ENCODE measurements at regions not wholly inside any gene's neighbourhood (a gene's known extent, or its start where the extent isn't known, plus 50 kb on each side); places are given as distances from the start of the nearest gene placed in this dataset.
A peak's percentile ranks its signal among the peaks of the same experiment; 100 is the strongest.
"Not testable (repeated sequence)": the region's sequence is repeated elsewhere in the genome, so short reads cannot be mapped to it uniquely, and the experiment has no call there.

- ATAC-seq (ENCODE audit: insufficient read depth, low read depth) (0 out of 3 replicates have a peak, but pooled peaks have one; percentile 2), DNase-seq (no peak)
- Histone ChIP-seq H3K27me3 (ENCODE audit: insufficient read depth, low read length, poor library complexity) (peaks cover 45% of the 10 kb centered on the region), H3K9ac (ENCODE audit: low read depth, low read length) (peak overlapping the region; percentile 45; the same call in 1 of the 2 replicates), H4K20me1 (ENCODE audit: insufficient read depth, low read length) (no peaks in the 10 kb centered on the region), H3K9me3 (ENCODE audit: insufficient read depth, low read length, severe bottlenecking) (no peaks in the 10 kb centered on the region), H3K36me3 (ENCODE audit: insufficient read depth, low read length) (no peaks in the 10 kb centered on the region), H3K4me1 (ENCODE audit: insufficient read depth, low read length) (peaks cover 21% of the 10 kb centered on the region), H2AFZ (ENCODE audit: low read depth, low read length) (peak overlapping the region; percentile 80), H3K27ac (ENCODE audit: low read length) (no peak overlapping the region), H3K4me3 (ENCODE audit: low read depth in 1 of 2, low read length in 2 of 2) (peak overlapping the region; percentile 12 to 64; a peak in 3 of 4 replicates), H3K4me2 (ENCODE audit: insufficient read depth, low read length) (peak overlapping the region; percentile 88), H3K79me2 (ENCODE audit: insufficient read depth, low read length) (no peaks in the 10 kb centered on the region)
- TF ChIP-seq EZH2 (IDR thresholded peaks at IDR 0.05; ENCODE audit: borderline replicate concordance, low read depth, low read length, severe bottlenecking) (no peak), CTCF (IDR thresholded peaks at IDR 0.05; ENCODE audit: borderline replicate concordance, extremely low read depth, low read length, poor library complexity, severe bottlenecking) (peak; percentile 77)
Measured at GRCh38 chr5:36743891-36744772, 132.4 kb upstream of the NIPBL start.

- Histone ChIP-seq H3K4me3 (ENCODE audit: low read depth in 1 of 2, low read length in 2 of 2) (peak overlapping the region; percentile 12 to 64; a peak in 3 of 4 replicates), H3K27ac (ENCODE audit: low read length) (0 out of 2 replicates have a peak overlapping the region, but pooled peaks have one; percentile 13), H3K9me3 (ENCODE audit: insufficient read depth, low read length, severe bottlenecking) (no peaks in the 10 kb centered on the region), H2AFZ (ENCODE audit: low read depth, low read length) (peak overlapping the region; percentile 80), H4K20me1 (ENCODE audit: insufficient read depth, low read length) (no peaks in the 10 kb centered on the region), H3K4me1 (ENCODE audit: insufficient read depth, low read length) (peaks cover 21% of the 10 kb centered on the region), H3K27me3 (ENCODE audit: insufficient read depth, low read length, poor library complexity) (peaks cover 49% of the 10 kb centered on the region), H3K36me3 (ENCODE audit: insufficient read depth, low read length) (no peaks in the 10 kb centered on the region), H3K79me2 (ENCODE audit: insufficient read depth, low read length) (no peaks in the 10 kb centered on the region), H3K9ac (ENCODE audit: low read depth, low read length) (peak overlapping the region; percentile 45; the same call in 1 of the 2 replicates), H3K4me2 (ENCODE audit: insufficient read depth, low read length) (peak overlapping the region; percentile 88)
- ATAC-seq (ENCODE audit: insufficient read depth, low read depth) (peak; percentile 83), DNase-seq (peak; percentile 55)
- no peak for TF ChIP-seq CTCF (IDR thresholded peaks at IDR 0.05; ENCODE audit: borderline replicate concordance, extremely low read depth, low read length, poor library complexity, severe bottlenecking)
- peak; percentile 77 for TF ChIP-seq EZH2 (IDR thresholded peaks at IDR 0.05; ENCODE audit: borderline replicate concordance, low read depth, low read length, severe bottlenecking)
Measured at GRCh38 chr5:36744773-36745589, 131.6 kb upstream of the NIPBL start.

- not testable (repeated sequence) for H4K20me1 ChIP-seq (ENCODE audit: insufficient read depth, low read length); H3K36me3 ChIP-seq (ENCODE audit: insufficient read depth, low read length)
- peaks cover 49% of the 10 kb centered on the region for H3K27me3 ChIP-seq (ENCODE audit: insufficient read depth, low read length, poor library complexity)
Measured at GRCh38 chr5:36747794-36748193, 128.8 kb upstream of the NIPBL start.

More at GRCh38 chr5:36747794-36748193, 128.8 kb upstream of the NIPBL start:
- not testable (repeated sequence) for ATAC-seq (ENCODE audit: insufficient read depth, low read depth); H2AFZ ChIP-seq (ENCODE audit: low read depth, low read length); H3K4me3 ChIP-seq (ENCODE audit: low read depth in 1 of 2, low read length in 2 of 2); H3K9me3 ChIP-seq (ENCODE audit: insufficient read depth, low read length, severe bottlenecking); H3K9ac ChIP-seq (ENCODE audit: low read depth, low read length); H3K27ac ChIP-seq (ENCODE audit: low read length); H3K79me2 ChIP-seq (ENCODE audit: insufficient read depth, low read length); H3K4me2 ChIP-seq (ENCODE audit: insufficient read depth, low read length); DNase-seq
- peaks cover 21% of the 10 kb centered on the region for H3K4me1 ChIP-seq (ENCODE audit: insufficient read depth, low read length)
